ENCODE measurements at regions not wholly inside any gene's neighbourhood (a gene's known extent, or its start where the extent isn't known, plus 50 kb on each side); places are given as distances from the start of the nearest gene placed in this dataset.
"Not testable (repeated sequence)": the region's sequence is repeated elsewhere in the genome, so short reads cannot be mapped to it uniquely, and the experiment has no call there.

DNA sequence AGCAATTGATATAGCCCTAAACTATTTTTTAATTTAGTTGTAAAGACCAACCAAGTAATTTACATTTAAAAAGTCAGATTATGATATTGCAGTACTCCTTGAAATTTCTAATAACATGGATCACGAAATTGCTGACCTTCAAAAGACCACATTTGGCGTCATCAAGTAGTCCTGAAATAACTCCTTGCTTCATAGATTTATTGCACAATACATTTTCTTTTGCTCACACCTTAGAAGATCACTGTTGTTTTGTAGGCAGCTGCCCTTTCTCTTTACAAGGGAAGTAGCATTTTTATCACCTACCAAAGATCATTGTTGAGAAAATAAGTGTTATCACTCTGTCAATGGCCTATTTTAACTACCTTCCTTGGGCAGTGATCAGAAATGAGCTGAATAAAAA is 815.8 kb downstream of the METTL15 start:
- no peak for DNase-seq (ENCODE audit: low spot score in 2 of 2)
- Mint-ChIP-seq H3K27me3 (no peaks in the 10 kb centered on the region), H3K9me3 (peaks cover 29% of the 10 kb centered on the region), H3K4me3 (no peak overlapping the region), H3K36me3 (ENCODE audit: insufficient read depth) (no peaks in the 10 kb centered on the region), H3K27ac (ENCODE audit: low read depth) (no peak overlapping the region), H3K4me1 (no peaks in the 10 kb centered on the region)
- no peak for ATAC-seq (replicated peaks; ENCODE audit: extremely low read depth, poor library complexity, severe bottlenecking)

DNA sequence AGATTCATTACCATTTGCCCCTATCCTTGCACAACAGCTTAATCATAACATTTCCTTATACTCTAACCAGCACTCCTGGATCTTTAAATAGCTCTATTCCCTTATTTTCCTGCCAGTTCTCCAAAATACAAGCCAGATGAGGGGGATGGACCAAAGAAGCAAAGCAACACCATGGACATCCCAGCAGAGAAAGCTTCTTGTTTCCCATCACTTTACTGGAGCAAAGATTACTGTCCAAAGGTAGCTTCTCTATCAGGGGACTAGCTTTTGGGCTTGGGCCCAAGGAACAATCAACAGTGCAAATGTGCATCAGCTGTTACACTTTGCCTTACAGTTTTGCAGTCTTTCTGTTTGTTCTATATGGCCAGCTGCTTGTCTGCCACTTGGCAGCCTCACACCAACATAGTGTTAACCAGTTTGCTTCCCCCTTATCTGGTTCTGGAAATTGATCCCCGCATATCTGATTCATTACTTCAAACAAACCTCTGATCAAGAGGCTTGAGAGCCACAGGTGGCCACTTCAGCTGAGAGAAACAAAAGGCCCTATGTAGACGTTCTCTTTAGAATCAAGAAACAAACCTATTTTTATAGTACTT is 814.3 kb downstream of the METTL15 start:
- H3K9me3 Mint-ChIP-seq = peaks cover 37% of the 10 kb centered on the region
- H3K36me3 Mint-ChIP-seq (ENCODE audit: insufficient read depth) = no peaks in the 10 kb centered on the region
- no peak for ATAC-seq (replicated peaks; ENCODE audit: extremely low read depth, poor library complexity, severe bottlenecking)

DNA sequence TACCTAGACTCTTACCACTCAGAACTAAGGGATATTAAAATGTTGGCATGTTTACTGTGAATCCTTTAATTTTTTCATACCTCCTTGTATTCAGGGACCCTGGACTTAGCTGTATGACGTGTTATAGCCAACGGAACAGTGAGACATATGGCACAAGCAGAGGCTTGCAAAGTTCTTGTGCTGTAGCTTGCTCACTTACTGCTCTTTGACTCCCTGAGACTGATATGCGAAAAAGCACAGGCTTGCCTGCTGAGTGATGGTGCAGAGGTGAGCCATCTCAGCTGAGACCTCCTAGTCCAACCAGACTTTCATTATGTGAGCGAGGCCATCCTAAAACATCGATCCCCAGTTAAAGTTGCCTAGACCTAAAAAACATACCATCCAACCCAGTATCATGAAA is 811.0 kb downstream of the METTL15 start:
- Mint-ChIP-seq H3K9me3 (peaks cover 31% of the 10 kb centered on the region), H3K36me3 (ENCODE audit: insufficient read depth) (no peaks in the 10 kb centered on the region)
- DNase-seq (ENCODE audit: low spot score in 2 of 2) = no peak

More for the DNA sequence above, 814.3 kb downstream of the METTL15 start:
- H3K27me3 Mint-ChIP-seq = no peaks in the 10 kb centered on the region
- H3K27ac Mint-ChIP-seq (ENCODE audit: low read depth) = no peak overlapping the region
- H3K4me1 Mint-ChIP-seq = no peaks in the 10 kb centered on the region
- no peak overlapping the region for H3K4me3 Mint-ChIP-seq
- no peak for DNase-seq (ENCODE audit: low spot score in 2 of 2)

DNA sequence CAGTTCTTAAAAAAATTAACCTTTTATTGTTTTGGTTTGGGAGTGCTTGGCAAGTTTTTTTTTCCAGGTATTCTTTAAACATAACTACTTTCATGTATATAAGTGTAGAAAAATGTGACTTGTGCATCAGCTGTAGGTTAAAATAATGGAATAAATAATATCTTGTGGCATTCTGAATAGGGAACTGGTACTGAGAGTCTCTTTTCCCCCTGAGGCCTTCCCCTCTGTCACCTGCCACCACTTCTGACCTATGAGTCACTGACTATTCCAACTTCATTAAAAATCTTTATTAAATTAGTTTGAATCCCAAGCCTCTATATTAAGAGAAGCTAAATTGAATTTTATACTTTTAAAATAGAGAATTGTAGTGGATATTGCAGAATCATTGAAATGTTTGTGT is 805.7 kb downstream of the METTL15 start:
- no peaks in the 10 kb centered on the region for H3K27me3 Mint-ChIP-seq
- H3K4me3 Mint-ChIP-seq = no peak overlapping the region

More for the DNA sequence above, 811.0 kb downstream of the METTL15 start:
- Mint-ChIP-seq H3K27ac (ENCODE audit: low read depth) (no peak overlapping the region), H3K27me3 (no peaks in the 10 kb centered on the region), H3K4me3 (no peak overlapping the region), H3K4me1 (no peaks in the 10 kb centered on the region)
- no peak for ATAC-seq (replicated peaks; ENCODE audit: extremely low read depth, poor library complexity, severe bottlenecking)

DNA sequence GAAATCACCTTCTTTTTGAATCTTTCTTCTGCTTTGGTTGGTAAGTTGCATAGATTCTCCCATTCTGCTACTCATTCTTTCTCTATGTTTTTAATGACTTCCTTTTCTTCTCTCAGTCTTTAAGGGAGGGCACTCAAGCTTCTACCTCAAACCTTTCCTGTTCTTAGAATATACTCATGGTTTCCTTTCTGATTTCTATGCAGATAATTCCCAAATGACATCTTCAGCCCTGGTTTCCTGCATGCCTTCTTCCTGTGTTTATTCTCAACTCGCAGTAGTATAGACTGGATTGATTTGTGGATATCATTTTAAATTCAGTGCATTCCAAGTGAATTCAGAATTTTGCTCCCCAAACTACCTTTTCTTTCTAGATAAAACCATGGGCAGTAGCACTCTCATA is 803.6 kb downstream of the METTL15 start:
- no peak overlapping the region for H3K4me3 Mint-ChIP-seq
- DNase-seq (ENCODE audit: low spot score in 2 of 2) = no peak
- H3K27ac Mint-ChIP-seq (ENCODE audit: low read depth) = no peak overlapping the region
- no peaks in the 10 kb centered on the region for H3K27me3 Mint-ChIP-seq
- no peak for ATAC-seq (replicated peaks; ENCODE audit: extremely low read depth, poor library complexity, severe bottlenecking)
- no peaks in the 10 kb centered on the region for H3K36me3 Mint-ChIP-seq (ENCODE audit: insufficient read depth)
- no peaks in the 10 kb centered on the region for H3K4me1 Mint-ChIP-seq
- peaks cover 30% of the 10 kb centered on the region for H3K9me3 Mint-ChIP-seq

More for the DNA sequence above, 805.7 kb downstream of the METTL15 start:
- Mint-ChIP-seq H3K4me1 (no peaks in the 10 kb centered on the region), H3K36me3 (ENCODE audit: insufficient read depth) (no peaks in the 10 kb centered on the region), H3K27ac (ENCODE audit: low read depth) (no peak overlapping the region), H3K9me3 (peaks cover 32% of the 10 kb centered on the region)
- ATAC-seq (replicated peaks; ENCODE audit: extremely low read depth, poor library complexity, severe bottlenecking) = no peak
- DNase-seq (ENCODE audit: low spot score in 2 of 2) = no peak

DNA sequence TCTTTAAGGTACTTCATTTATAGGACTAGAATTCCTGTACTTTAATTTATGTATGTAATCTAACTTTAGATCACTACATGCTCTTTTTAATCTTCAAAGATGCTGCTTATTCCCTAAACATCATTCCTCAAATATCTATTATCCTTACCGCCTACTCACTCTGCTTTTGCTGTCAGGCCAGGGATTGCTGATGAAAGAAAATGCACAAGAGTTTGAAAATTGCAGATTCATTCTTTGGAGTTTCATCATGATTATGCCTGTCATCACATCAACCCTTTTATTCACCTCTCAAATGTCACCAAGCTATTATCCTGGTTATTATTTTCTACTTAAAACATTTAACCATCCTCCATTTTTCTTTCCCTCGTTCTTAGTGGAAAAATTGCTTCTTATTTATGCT is 802.7 kb downstream of the METTL15 start:
- DNase-seq (ENCODE audit: low spot score in 2 of 2) (no peak), ATAC-seq (replicated peaks; ENCODE audit: extremely low read depth, poor library complexity, severe bottlenecking) (no peak)
- H3K9me3 Mint-ChIP-seq = peaks cover 26% of the 10 kb centered on the region
- H3K27ac Mint-ChIP-seq (ENCODE audit: low read depth) = no peak overlapping the region
- H3K27me3 Mint-ChIP-seq = no peaks in the 10 kb centered on the region
- H3K36me3 Mint-ChIP-seq (ENCODE audit: insufficient read depth) = no peaks in the 10 kb centered on the region
- H3K4me3 Mint-ChIP-seq = no peak overlapping the region
- no peaks in the 10 kb centered on the region for H3K4me1 Mint-ChIP-seq

DNA sequence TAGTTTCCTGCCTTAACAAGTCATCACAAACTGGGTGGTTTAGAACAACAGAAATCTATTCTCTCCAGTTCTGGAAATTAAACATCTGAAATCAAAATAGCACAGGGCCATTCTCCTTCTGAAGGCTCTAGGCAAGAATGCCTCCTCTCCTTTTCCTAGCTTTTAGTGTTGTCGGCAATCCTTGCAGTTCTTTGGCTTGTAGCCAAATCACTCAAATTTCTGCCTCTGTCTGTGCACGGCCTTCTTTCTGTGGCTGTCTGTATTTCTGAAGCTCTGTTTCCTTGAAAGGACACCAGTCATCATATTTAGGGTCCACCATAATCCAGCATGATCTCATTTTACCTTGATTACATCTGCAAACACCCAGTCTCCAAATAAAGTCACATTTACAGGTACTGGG is 795.5 kb downstream of the METTL15 start:
- Mint-ChIP-seq H3K27ac (ENCODE audit: low read depth) (no peak overlapping the region), H3K9me3 (peaks cover 5% of the 10 kb centered on the region), H3K4me3 (no peak overlapping the region), H3K4me1 (no peaks in the 10 kb centered on the region), H3K27me3 (no peaks in the 10 kb centered on the region), H3K36me3 (ENCODE audit: insufficient read depth) (no peaks in the 10 kb centered on the region)
- ATAC-seq (replicated peaks; ENCODE audit: extremely low read depth, poor library complexity, severe bottlenecking) (no peak), DNase-seq (ENCODE audit: low spot score in 2 of 2) (no peak)

DNA sequence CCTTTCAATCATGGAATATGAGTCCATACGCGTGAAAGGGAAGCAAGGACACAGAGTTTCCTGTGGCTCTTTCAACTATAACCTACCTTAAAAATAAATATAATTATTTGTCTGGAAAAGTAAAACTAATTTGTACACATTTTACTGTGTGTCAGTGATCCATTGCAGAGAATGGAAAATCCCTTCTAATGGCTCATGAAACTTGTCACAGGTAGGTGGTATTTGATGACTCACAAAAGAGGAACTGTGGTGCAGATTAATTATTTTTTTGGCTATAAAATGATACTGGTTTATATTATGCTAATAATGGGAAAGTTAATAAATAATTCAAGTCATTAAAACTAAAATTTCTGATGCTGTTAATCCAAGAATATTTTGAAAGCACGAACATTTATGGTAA is 792.2 kb downstream of the METTL15 start:
- Mint-ChIP-seq H3K9me3 (no peaks in the 10 kb centered on the region), H3K36me3 (ENCODE audit: insufficient read depth) (no peaks in the 10 kb centered on the region), H3K27me3 (no peaks in the 10 kb centered on the region), H3K4me1 (no peaks in the 10 kb centered on the region), H3K4me3 (no peak overlapping the region), H3K27ac (ENCODE audit: low read depth) (no peak overlapping the region)
- ATAC-seq (replicated peaks; ENCODE audit: extremely low read depth, poor library complexity, severe bottlenecking) = no peak
- DNase-seq (ENCODE audit: low spot score in 2 of 2) = no peak

DNA sequence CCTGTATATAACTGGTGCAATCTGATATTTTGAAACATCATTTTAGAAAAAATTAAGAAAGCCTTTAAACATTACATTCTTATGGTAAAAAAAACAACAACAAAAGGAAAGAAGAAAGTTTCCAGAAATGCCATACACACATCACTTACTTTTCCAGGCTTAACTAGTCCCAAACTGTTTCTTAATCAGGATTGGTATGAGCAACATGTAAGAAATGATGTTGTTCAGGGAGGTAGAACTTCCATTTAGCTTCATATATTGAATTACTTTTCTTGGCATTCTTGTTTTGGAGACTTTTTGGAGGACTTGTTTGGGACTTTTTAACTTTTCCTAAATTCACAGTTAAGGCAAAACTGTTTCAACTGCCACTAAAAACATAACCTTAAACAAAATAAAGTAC is 791.5 kb downstream of the METTL15 start:
- no peaks in the 10 kb centered on the region for H3K9me3 Mint-ChIP-seq
- no peaks in the 10 kb centered on the region for H3K27me3 Mint-ChIP-seq
- H3K4me3 Mint-ChIP-seq = no peak overlapping the region
- ATAC-seq (replicated peaks; ENCODE audit: extremely low read depth, poor library complexity, severe bottlenecking) (no peak), DNase-seq (ENCODE audit: low spot score in 2 of 2) (no peak)
- H3K27ac Mint-ChIP-seq (ENCODE audit: low read depth) = no peak overlapping the region
- no peaks in the 10 kb centered on the region for H3K36me3 Mint-ChIP-seq (ENCODE audit: insufficient read depth)
- no peaks in the 10 kb centered on the region for H3K4me1 Mint-ChIP-seq

DNA sequence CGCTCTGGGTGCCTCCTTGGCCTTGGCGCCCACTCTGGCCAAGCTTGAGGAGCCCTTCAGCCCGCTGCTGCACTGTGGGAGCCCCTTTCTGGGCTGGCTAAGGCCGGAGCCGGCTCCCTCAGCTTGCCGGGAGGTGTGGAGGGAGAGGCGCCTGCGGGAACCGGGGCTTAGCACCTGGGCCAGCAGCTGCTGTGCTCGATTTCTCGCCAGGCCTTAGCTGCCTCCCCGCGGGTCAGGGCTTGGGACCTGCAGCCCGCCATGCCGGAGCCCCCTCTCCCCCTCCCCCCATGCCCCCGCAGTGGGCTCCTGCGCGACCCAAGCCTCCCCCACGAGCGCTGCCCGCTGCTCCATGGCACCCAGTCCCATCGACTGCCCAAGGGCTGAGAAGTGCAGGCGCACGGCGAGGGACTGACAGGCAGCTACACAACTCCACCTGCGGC is 782.4 kb downstream of the METTL15 start:
- H3K27ac Mint-ChIP-seq (ENCODE audit: low read depth); H3K4me3 Mint-ChIP-seq; ATAC-seq (replicated peaks; ENCODE audit: extremely low read depth, poor library complexity, severe bottlenecking): not testable (repeated sequence)

DNA sequence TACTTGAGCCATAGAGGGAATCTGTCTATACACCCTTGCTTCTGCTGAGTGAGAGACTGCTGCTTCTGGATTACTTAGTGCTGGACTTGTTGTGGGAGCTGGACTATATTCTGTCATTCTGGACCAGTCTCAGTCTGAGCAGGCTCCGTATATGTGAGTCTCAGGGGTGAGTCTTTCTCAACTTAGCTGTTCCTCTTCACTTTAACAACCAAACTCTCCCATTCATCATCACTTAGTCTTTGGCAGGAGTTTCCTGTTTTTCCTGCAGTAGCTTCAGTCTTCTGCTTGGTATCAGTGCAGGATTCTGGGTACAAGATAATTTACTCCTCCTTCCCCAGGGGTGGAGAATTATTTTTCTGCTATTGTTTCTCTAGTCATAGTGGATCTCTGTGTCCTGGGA is 779.5 kb downstream of the METTL15 start:
- Mint-ChIP-seq H3K27me3 (no peaks in the 10 kb centered on the region), H3K4me3 (no peak overlapping the region), H3K4me1 (no peaks in the 10 kb centered on the region), H3K27ac (ENCODE audit: low read depth) (no peak overlapping the region), H3K36me3 (ENCODE audit: insufficient read depth) (no peaks in the 10 kb centered on the region), H3K9me3 (peaks cover 25% of the 10 kb centered on the region)
- no peak for ATAC-seq (replicated peaks; ENCODE audit: extremely low read depth, poor library complexity, severe bottlenecking)
- DNase-seq (ENCODE audit: low spot score in 2 of 2) = no peak

More for the DNA sequence above, 782.4 kb downstream of the METTL15 start:
- not testable (repeated sequence) for H3K36me3 Mint-ChIP-seq (ENCODE audit: insufficient read depth); H3K27me3 Mint-ChIP-seq; DNase-seq (ENCODE audit: low spot score in 2 of 2); H3K4me1 Mint-ChIP-seq
- peaks cover 20% of the 10 kb centered on the region for H3K9me3 Mint-ChIP-seq

DNA sequence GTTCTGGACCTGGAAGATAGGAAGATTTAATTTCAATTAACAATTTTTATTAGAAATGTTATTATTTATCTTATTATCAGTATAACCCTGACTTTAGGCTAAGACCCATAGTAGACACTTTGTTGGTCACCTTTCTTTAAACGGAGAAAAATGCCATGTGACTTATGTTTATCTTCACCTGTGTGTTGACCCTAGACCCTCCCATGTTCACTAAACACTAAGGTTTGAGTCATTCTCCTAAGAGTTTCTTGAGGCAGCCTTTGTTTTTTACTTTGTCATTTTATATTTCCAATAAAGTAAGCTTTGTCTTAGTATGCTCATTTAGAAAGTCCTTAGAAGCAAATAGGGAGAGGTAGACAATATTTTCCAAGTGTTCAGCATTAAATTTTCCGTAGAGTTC is 771.7 kb downstream of the METTL15 start:
- DNase-seq (ENCODE audit: low spot score in 2 of 2) = no peak
- H3K27ac Mint-ChIP-seq (ENCODE audit: low read depth) = no peak overlapping the region
- no peaks in the 10 kb centered on the region for H3K27me3 Mint-ChIP-seq
- peaks cover 17% of the 10 kb centered on the region for H3K9me3 Mint-ChIP-seq
- ATAC-seq (replicated peaks; ENCODE audit: extremely low read depth, poor library complexity, severe bottlenecking) = no peak
- H3K4me1 Mint-ChIP-seq = no peaks in the 10 kb centered on the region
- H3K4me3 Mint-ChIP-seq = no peak overlapping the region
- no peaks in the 10 kb centered on the region for H3K36me3 Mint-ChIP-seq (ENCODE audit: insufficient read depth)

DNA sequence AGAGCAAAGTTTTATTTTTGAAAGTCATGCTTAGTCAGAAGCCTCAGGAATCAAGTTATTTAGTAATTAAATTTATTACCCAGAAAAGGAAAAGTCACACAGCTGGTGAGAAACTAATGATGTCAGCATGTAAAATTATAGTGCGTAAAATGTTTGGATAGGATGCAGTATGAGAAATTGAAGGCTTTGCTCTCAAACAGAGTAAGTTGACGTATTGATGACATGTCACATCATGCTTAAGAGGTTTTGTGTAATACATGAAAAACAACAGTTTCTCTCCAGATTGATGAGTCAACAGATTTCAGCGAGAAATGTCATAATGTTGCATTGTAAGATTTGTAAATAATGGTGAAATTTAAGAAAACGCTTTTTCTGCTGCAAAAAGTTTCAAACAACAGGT is 769.8 kb downstream of the METTL15 start:
- no peak overlapping the region for H3K27ac Mint-ChIP-seq (ENCODE audit: low read depth)
- no peaks in the 10 kb centered on the region for H3K4me1 Mint-ChIP-seq
- H3K9me3 Mint-ChIP-seq = peaks cover 7% of the 10 kb centered on the region
- H3K4me3 Mint-ChIP-seq = no peak overlapping the region
- no peaks in the 10 kb centered on the region for H3K36me3 Mint-ChIP-seq (ENCODE audit: insufficient read depth)
- ATAC-seq (replicated peaks; ENCODE audit: extremely low read depth, poor library complexity, severe bottlenecking) = no peak
- no peaks in the 10 kb centered on the region for H3K27me3 Mint-ChIP-seq
- DNase-seq (ENCODE audit: low spot score in 2 of 2) = no peak

All from central memory CD8-positive, alpha-beta T cell (primary cell).